ENCODE measurements at regions not wholly inside any gene's neighbourhood (a gene's known extent, or its start where the extent isn't known, plus 50 kb on each side); places are given as distances from the start of the nearest gene placed in this dataset.

- DNase-seq (ENCODE audit: low spot score) = no peak
- FAIRE-seq = no peak
Measured at GRCh38 chr7:131202451-131202850, 125.2 kb upstream of the MKLN1 start.

- FAIRE-seq (no peak), DNase-seq (ENCODE audit: low spot score) (no peak)
Measured at GRCh38 chr7:131203291-131203976, 124.2 kb upstream of the MKLN1 start.

GRCh38 chr7:131208777-131209176 lies 118.9 kb upstream of the MKLN1 start:
- no peak for FAIRE-seq
- DNase-seq (ENCODE audit: low spot score) = no peak

GRCh38 chr7:131210618-131211017 lies 117.1 kb upstream of the MKLN1 start:
- DNase-seq (ENCODE audit: low spot score) (no peak), FAIRE-seq (no peak)

- no peak for FAIRE-seq
- DNase-seq (ENCODE audit: low spot score) = no peak
Measured at GRCh38 chr7:131211500-131211899, 116.2 kb upstream of the MKLN1 start.

- DNase-seq (ENCODE audit: low spot score) = no peak
- no peak for FAIRE-seq
Measured at GRCh38 chr7:131212114-131212513, 115.6 kb upstream of the MKLN1 start.

- FAIRE-seq (no peak), DNase-seq (ENCODE audit: low spot score) (no peak)
Measured at GRCh38 chr7:131218727-131219128, 108.9 kb upstream of the MKLN1 start.

- no peak for DNase-seq (ENCODE audit: low spot score)
- no peak for FAIRE-seq
Measured at GRCh38 chr7:131219312-131220041, 108.2 kb upstream of the MKLN1 start.

- FAIRE-seq = no peak
Measured at GRCh38 chr7:131221061-131221460, 106.6 kb upstream of the MKLN1 start.

GRCh38 chr7:131222171-131222570 lies 105.5 kb upstream of the MKLN1 start:
- FAIRE-seq (no peak), DNase-seq (ENCODE audit: low spot score) (no peak)

More at GRCh38 chr7:131221061-131221460, 106.6 kb upstream of the MKLN1 start:
- DNase-seq (ENCODE audit: low spot score) = no peak

GRCh38 chr7:131223151-131223550 lies 104.5 kb upstream of the MKLN1 start:
- FAIRE-seq = no peak
- DNase-seq (ENCODE audit: low spot score) = no peak

GRCh38 chr7:131224996-131225395 lies 102.7 kb upstream of the MKLN1 start:
- FAIRE-seq = no peak
- DNase-seq (ENCODE audit: low spot score) = no peak

- FAIRE-seq = peak; percentile 90
- peak; percentile 72 for DNase-seq (ENCODE audit: low spot score)
Measured at GRCh38 chr7:131225619-131226513, 101.8 kb upstream of the MKLN1 start.

GRCh38 chr7:131226514-131226865 lies 101.2 kb upstream of the MKLN1 start:
- FAIRE-seq (no peak), DNase-seq (ENCODE audit: low spot score) (no peak)

- DNase-seq (ENCODE audit: low spot score) = no peak
- FAIRE-seq = peak; percentile 7
Measured at GRCh38 chr7:131231381-131232220, 96.1 kb upstream of the MKLN1 start.

- no peak for FAIRE-seq
Measured at GRCh38 chr7:131232768-131233167, 94.9 kb upstream of the MKLN1 start.

GRCh38 chr7:131233193-131233592 lies 94.5 kb upstream of the MKLN1 start:
- FAIRE-seq (no peak), DNase-seq (ENCODE audit: low spot score) (no peak)

More at GRCh38 chr7:131232768-131233167, 94.9 kb upstream of the MKLN1 start:
- DNase-seq (ENCODE audit: low spot score) = no peak

- FAIRE-seq = no peak
- DNase-seq (ENCODE audit: low spot score) = no peak
Measured at GRCh38 chr7:131234719-131235488, 92.8 kb upstream of the MKLN1 start.

GRCh38 chr7:131235489-131236317 lies 92.0 kb upstream of the MKLN1 start:
- peak; percentile 96 for FAIRE-seq
- DNase-seq (ENCODE audit: low spot score) = peak; percentile 99

Measured in RCC 7860 (cell line).